ENCODE measurements at regions not wholly inside any gene's neighbourhood (a gene's known extent, or its start where the extent isn't known, plus 50 kb on each side); places are given as distances from the start of the nearest gene placed in this dataset.

- no peaks in the 10 kb centered on the region for H3K36me3 Mint-ChIP-seq (ENCODE audit: insufficient read depth, unreplicated experiment)
- no peak overlapping the region for H3K27ac Mint-ChIP-seq (ENCODE audit: unreplicated experiment)
- Histone ChIP-seq H3K4me1 (no peaks in the 10 kb centered on the region), H3K4me3 (ENCODE audit: low read depth, low read length) (no peak overlapping the region), H3K36me3 (ENCODE audit: control insufficient read depth, insufficient read depth, low read length) (no peaks in the 10 kb centered on the region), H3K27me3 (replicated peaks; ENCODE audit: control insufficient read depth, insufficient read depth, low read length) (no peaks in the 10 kb centered on the region), H3K9me3 (no peaks in the 10 kb centered on the region)
- H3K9me3 Mint-ChIP-seq (ENCODE audit: unreplicated experiment): no peaks in the 10 kb centered on the region
- intact Hi-C loops (cut with micrococcal nuclease; ENCODE audit: unreplicated experiment): no loop called here
- H3K4me1 Mint-ChIP-seq (ENCODE audit: low read depth, unreplicated experiment): no peaks in the 10 kb centered on the region
- TF ChIP-seq CTCF (IDR thresholded peaks at IDR 0.05; ENCODE audit: insufficient read depth in 1 of 2, low read depth in 1 of 2, low read length in 1 of 2, severe bottlenecking in 1 of 2, unreplicated experiment in 1 of 2): no peak
- H3K27me3 Mint-ChIP-seq (ENCODE audit: insufficient read depth, unreplicated experiment): no peaks in the 10 kb centered on the region
- BruUV-seq (replicated peaks): no TSS peak
- POLR2A ChIA-PET: no interaction called here
- no peak overlapping the region for H3K4me3 Mint-ChIP-seq (ENCODE audit: unreplicated experiment)
- CTCF ChIA-PET: no interaction called here
- DNase-seq: no peak
These were observed 141.3 kb downstream of the CD47 start for GRCh38 chr3:107949394-107949970.

GRCh38 chr3:107947203-107947602, 143.6 kb downstream of the CD47 start:
- no peak for DNase-seq
- no peaks in the 10 kb centered on the region for H3K4me1 ChIP-seq
- Mint-ChIP-seq H3K4me1 (ENCODE audit: low read depth, unreplicated experiment) (no peaks in the 10 kb centered on the region), H3K4me3 (ENCODE audit: unreplicated experiment) (no peak overlapping the region), H3K27ac (ENCODE audit: unreplicated experiment) (no peak overlapping the region), H3K27me3 (ENCODE audit: insufficient read depth, unreplicated experiment) (no peaks in the 10 kb centered on the region), H3K9me3 (ENCODE audit: unreplicated experiment) (no peaks in the 10 kb centered on the region), H3K36me3 (ENCODE audit: insufficient read depth, unreplicated experiment) (no peaks in the 10 kb centered on the region)
- no TSS peak for BruUV-seq (replicated peaks)
- no peaks in the 10 kb centered on the region for H3K27me3 ChIP-seq (replicated peaks; ENCODE audit: control insufficient read depth, insufficient read depth, low read length)
- no peak for TF ChIP-seq CTCF (IDR thresholded peaks at IDR 0.05; ENCODE audit: insufficient read depth in 1 of 2, low read depth in 1 of 2, low read length in 1 of 2, severe bottlenecking in 1 of 2, unreplicated experiment in 1 of 2)
- intact Hi-C loops (cut with micrococcal nuclease; ENCODE audit: unreplicated experiment): no loop called here
- no peaks in the 10 kb centered on the region for H3K36me3 ChIP-seq (ENCODE audit: control insufficient read depth, insufficient read depth, low read length)
- H3K9me3 ChIP-seq: no peaks in the 10 kb centered on the region
- ChIA-PET CTCF (no interaction called here), POLR2A (no interaction called here)
- no peak overlapping the region for H3K4me3 ChIP-seq (ENCODE audit: low read depth, low read length)

DNA sequence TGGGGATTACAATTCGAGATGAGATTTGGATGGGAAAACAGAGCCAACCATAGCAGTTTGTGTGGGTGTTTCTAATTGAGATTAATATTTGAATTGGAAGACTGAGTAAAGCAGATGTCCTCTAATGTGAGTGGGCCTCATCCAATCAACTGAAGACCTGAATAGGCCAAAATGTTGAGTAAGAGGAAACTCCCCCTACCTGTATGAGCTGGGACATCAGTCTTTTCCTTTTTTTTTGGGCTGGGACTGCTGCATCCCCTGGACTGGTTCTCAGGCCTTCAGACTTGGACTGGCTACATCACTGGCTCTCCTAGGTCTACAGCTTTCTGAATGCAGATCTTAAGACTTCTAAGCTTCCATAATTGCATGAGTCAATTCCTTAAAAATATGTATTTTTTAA, 144.1 kb downstream of the CD47 start:
- Histone ChIP-seq H3K27me3 (replicated peaks; ENCODE audit: control insufficient read depth, insufficient read depth, low read length) (no peaks in the 10 kb centered on the region), H3K4me3 (ENCODE audit: low read depth, low read length) (no peak overlapping the region), H3K36me3 (ENCODE audit: control insufficient read depth, insufficient read depth, low read length) (no peaks in the 10 kb centered on the region), H3K9me3 (no peaks in the 10 kb centered on the region), H3K4me1 (no peaks in the 10 kb centered on the region)
- peak in 1 of 2 experiments; percentile 13 for TF ChIP-seq CTCF (IDR thresholded peaks at IDR 0.05; ENCODE audit: insufficient read depth in 1 of 2, low read depth in 1 of 2, low read length in 1 of 2, severe bottlenecking in 1 of 2, unreplicated experiment in 1 of 2)
- Mint-ChIP-seq H3K4me1 (ENCODE audit: low read depth, unreplicated experiment) (no peaks in the 10 kb centered on the region), H3K27me3 (ENCODE audit: insufficient read depth, unreplicated experiment) (no peaks in the 10 kb centered on the region), H3K9me3 (ENCODE audit: unreplicated experiment) (no peaks in the 10 kb centered on the region), H3K27ac (ENCODE audit: unreplicated experiment) (no peak overlapping the region), H3K4me3 (ENCODE audit: unreplicated experiment) (no peak overlapping the region), H3K36me3 (ENCODE audit: insufficient read depth, unreplicated experiment) (no peaks in the 10 kb centered on the region)
- ChIA-PET POLR2A (no interaction called here), CTCF (no interaction called here)
- DNase-seq: no peak
- no TSS peak for BruUV-seq (replicated peaks)
- intact Hi-C loops (cut with micrococcal nuclease; ENCODE audit: unreplicated experiment): no loop called here
